GM12891 (cell line): ENCODE measurements at regions not wholly inside any gene's neighbourhood (a gene's known extent, or its start where the extent isn't known, plus 50 kb on each side); places are given as distances from the start of the nearest gene placed in this dataset.

Experiments used
- PAX5 ChIP-seq: IDR thresholded peaks from 2 replicates; pipeline ENCODE4 v1.6.1; 2011; ENCODE audit warnings: low read length, moderate library complexity, mild to moderate bottlenecking; ENCODE audit not compliant: insufficient read depth, severe bottlenecking
- POLR2A ChIP-seq: IDR thresholded peaks from 2 replicates; pipeline ENCODE4 v1.6.1; 2011; ENCODE audit warnings: low read depth, low read length, control low read depth
- POLR2AphosphoS5 ChIP-seq: IDR thresholded peaks from 2 replicates; pipeline ENCODE4 v1.6.1; 2011; ENCODE audit warnings: low read depth, low read length, control low read depth
- POU2F2 ChIP-seq: IDR thresholded peaks from 2 replicates; pipeline ENCODE4 v1.6.1; 2011; ENCODE audit warnings: low read depth, mild to moderate bottlenecking, control low read depth, low read length, moderate library complexity
- SPI1 ChIP-seq: IDR thresholded peaks from 2 replicates; pipeline ENCODE4 v1.6.1; 2011; ENCODE audit warnings: low read depth, low read length, control low read depth
- TAF1 ChIP-seq: IDR thresholded peaks from 2 replicates; pipeline ENCODE4 v1.6.1; 2011; ENCODE audit warnings: low read depth, low read length, control low read depth

- no peak for TF ChIP-seq POLR2AphosphoS5
- no peak for TF ChIP-seq POLR2A
- no peak for TF ChIP-seq SPI1
- TF ChIP-seq POU2F2: no peak
- no peak for TF ChIP-seq TAF1
- no peak for TF ChIP-seq PAX5
These were observed 187.3 kb upstream of the EGLN3 start for GRCh38 chr14:34138175-34138574.
